Endothelial cell (in vitro differentiated cells): ENCODE measurements at regions not wholly inside any gene's neighbourhood (a gene's known extent, or its start where the extent isn't known, plus 50 kb on each side); places are given as distances from the start of the nearest gene placed in this dataset.

ENCODE experiments used
- DNase-seq: peaks from one replicate; pipeline ENCODE4 v3.0.0; 2021; ENCODE audit warnings: low spot score
- H3K27ac Mint-ChIP-seq: one replicate; pipeline ENCODE4 v1.8.0; 2021; ENCODE audit warnings: mixed read lengths, inconsistent platforms; ENCODE audit not compliant: unreplicated experiment
- H3K27me3 Mint-ChIP-seq: one replicate; pipeline ENCODE4 v1.8.0; 2021; ENCODE audit warnings: mild to moderate bottlenecking, moderate library complexity, mixed read lengths, inconsistent platforms; ENCODE audit not compliant: unreplicated experiment
- H3K36me3 Mint-ChIP-seq: one replicate; pipeline ENCODE4 v1.8.0; 2021; ENCODE audit warnings: mild to moderate bottlenecking, low read depth, mixed read lengths, inconsistent platforms; ENCODE audit not compliant: unreplicated experiment
- H3K4me1 Mint-ChIP-seq: one replicate; pipeline ENCODE4 v1.8.0; 2021; ENCODE audit warnings: mild to moderate bottlenecking, mixed read lengths, inconsistent platforms; ENCODE audit not compliant: unreplicated experiment
- H3K4me3 Mint-ChIP-seq: one replicate; pipeline ENCODE4 v1.8.0; 2021; ENCODE audit warnings: mild to moderate bottlenecking, mixed read lengths, inconsistent platforms; ENCODE audit not compliant: unreplicated experiment
- H3K9me3 Mint-ChIP-seq: one replicate; pipeline ENCODE4 v1.8.0; 2021; ENCODE audit warnings: mixed read lengths, inconsistent platforms; ENCODE audit not compliant: unreplicated experiment
- TF ChIP-seq, protein P1 (sequence below): fragments of 200-600 bp; sonication (generic); IDR thresholded peaks from one replicate; pipeline ENCODE4 v1.5.0; 2021; ENCODE audit warnings: antibody characterized with exemption; ENCODE audit not compliant: unreplicated experiment

DNA sequence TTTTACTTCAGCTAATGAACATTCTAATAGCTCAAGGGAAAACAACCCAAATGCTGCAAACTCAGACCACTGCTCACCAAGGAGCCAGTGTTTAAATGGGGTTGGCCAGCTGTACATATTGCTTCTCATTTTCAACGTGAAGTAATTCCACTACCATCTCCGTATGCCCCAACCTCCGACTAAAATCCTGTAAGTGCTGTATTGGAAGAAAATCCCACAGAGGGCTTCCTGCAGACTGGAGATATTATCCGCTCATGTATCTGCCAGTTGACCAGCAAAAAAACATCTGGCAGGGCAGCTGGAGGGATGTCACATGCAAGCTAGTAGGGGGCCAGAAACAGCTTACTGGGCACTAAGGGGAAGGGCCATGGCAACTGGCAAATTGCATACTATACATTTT is 485.0 kb downstream of the SNAPC1 start:
- Mint-ChIP-seq H3K9me3 (no peaks in the 10 kb centered on the region), H3K27ac (no peak overlapping the region), H3K36me3 (no peaks in the 10 kb centered on the region), H3K4me3 (no peak overlapping the region), H3K4me1 (no peaks in the 10 kb centered on the region), H3K27me3 (no peaks in the 10 kb centered on the region)
- TF ChIP-seq, protein P1, sequence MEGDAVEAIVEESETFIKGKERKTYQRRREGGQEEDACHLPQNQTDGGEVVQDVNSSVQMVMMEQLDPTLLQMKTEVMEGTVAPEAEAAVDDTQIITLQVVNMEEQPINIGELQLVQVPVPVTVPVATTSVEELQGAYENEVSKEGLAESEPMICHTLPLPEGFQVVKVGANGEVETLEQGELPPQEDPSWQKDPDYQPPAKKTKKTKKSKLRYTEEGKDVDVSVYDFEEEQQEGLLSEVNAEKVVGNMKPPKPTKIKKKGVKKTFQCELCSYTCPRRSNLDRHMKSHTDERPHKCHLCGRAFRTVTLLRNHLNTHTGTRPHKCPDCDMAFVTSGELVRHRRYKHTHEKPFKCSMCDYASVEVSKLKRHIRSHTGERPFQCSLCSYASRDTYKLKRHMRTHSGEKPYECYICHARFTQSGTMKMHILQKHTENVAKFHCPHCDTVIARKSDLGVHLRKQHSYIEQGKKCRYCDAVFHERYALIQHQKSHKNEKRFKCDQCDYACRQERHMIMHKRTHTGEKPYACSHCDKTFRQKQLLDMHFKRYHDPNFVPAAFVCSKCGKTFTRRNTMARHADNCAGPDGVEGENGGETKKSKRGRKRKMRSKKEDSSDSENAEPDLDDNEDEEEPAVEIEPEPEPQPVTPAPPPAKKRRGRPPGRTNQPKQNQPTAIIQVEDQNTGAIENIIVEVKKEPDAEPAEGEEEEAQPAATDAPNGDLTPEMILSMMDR = no peak
- DNase-seq = no peak

DNA sequence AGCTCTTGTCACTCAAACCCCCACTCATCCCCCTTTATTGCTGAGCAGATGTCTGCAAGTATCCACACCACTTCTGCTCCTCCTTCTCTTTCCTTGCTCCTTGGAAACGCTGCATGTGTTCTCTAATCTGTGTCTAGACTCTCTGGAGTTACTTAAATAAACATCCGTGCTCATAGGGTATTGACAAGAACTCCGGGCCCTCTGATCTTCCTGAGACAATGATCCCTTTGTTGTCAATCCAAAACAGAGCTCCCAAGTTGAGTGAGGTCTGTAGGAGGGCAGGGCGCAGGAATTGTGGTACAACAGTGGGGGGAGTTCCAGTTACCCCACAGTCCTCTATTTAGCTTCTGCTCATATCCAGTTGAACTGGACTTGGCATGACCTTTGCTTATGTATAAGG is 489.0 kb downstream of the SNAPC1 start:
- H3K27ac Mint-ChIP-seq = no peak overlapping the region
- no peaks in the 10 kb centered on the region for H3K27me3 Mint-ChIP-seq
- TF ChIP-seq, protein P1 = no peak
- H3K36me3 Mint-ChIP-seq = no peaks in the 10 kb centered on the region
- DNase-seq = no peak
- H3K9me3 Mint-ChIP-seq = no peaks in the 10 kb centered on the region
- no peaks in the 10 kb centered on the region for H3K4me1 Mint-ChIP-seq
- no peak overlapping the region for H3K4me3 Mint-ChIP-seq

DNA sequence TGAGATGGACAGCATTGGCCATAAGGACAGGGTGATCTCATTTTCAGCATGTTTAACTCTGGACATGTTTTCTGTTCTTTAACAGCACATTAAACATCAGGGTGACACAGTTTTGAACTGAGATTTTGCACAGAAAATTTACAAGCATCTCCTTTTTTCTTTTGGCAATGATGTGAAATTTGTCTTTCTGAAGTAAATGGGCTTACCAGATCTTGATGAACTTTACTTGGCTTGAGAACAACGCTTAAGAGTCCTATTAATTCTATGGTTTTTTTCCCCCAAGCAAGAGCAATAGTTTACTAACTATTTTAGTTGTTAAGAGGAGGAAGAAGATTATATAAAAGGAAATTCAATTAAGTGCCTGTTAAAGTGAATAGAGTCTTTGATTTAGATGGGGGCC is 491.0 kb downstream of the SNAPC1 start:
- Mint-ChIP-seq H3K4me1 (no peaks in the 10 kb centered on the region), H3K27me3 (no peaks in the 10 kb centered on the region), H3K4me3 (no peak overlapping the region), H3K9me3 (no peaks in the 10 kb centered on the region), H3K27ac (no peak overlapping the region), H3K36me3 (no peaks in the 10 kb centered on the region)
- TF ChIP-seq, protein P1 = no peak
- no peak for DNase-seq

DNA sequence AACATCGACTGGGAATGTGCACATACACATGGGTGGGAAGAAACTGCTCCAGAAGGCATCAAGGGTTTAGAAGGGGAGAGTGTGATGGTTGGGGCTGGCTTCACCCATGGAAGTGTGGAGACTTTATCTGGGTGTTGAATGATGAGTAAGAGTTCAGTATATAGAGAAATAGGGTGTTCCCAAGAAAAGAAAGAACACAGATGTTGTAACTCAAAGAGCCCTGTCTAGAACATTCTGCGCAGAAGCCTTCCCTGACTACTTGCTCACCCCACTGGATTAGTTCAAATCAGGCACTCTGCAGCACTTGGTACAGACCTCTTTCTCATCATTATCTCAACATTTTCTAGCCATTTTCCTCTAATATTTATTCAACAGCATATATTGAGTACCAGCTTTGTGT is 491.7 kb downstream of the SNAPC1 start:
- no peaks in the 10 kb centered on the region for H3K27me3 Mint-ChIP-seq
- H3K36me3 Mint-ChIP-seq = no peaks in the 10 kb centered on the region
- TF ChIP-seq, protein P1 = no peak

DNA sequence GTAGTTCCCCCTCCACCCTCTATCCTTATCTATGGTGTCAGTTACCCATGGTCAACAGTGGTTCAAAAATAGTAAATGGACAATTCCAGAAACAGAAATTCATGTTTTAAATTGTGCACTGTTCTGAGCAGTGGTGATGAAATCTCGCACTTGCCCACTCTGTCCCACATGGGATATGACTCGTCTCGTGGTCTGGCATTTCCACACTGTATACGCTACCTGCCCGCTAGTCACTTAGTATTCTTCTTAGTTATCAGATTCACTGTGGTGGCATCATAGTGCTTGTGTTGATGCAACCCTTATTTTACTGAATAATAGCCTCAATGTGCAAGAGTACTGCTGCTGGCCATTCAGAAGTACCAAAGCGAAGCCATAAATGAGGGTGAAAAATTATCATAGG is 507.0 kb downstream of the SNAPC1 start:
- Mint-ChIP-seq H3K4me1 (no peaks in the 10 kb centered on the region), H3K27me3 (no peaks in the 10 kb centered on the region), H3K36me3 (no peaks in the 10 kb centered on the region), H3K27ac (no peak overlapping the region), H3K9me3 (no peaks in the 10 kb centered on the region), H3K4me3 (no peak overlapping the region)
- no peak for DNase-seq
- TF ChIP-seq, protein P1 = no peak

More for the DNA sequence above, 491.7 kb downstream of the SNAPC1 start:
- Mint-ChIP-seq H3K27ac (no peak overlapping the region), H3K4me1 (no peaks in the 10 kb centered on the region), H3K9me3 (no peaks in the 10 kb centered on the region), H3K4me3 (no peak overlapping the region)
- no peak for DNase-seq
